ENCODE measurements at regions not wholly inside any gene's neighbourhood (a gene's known extent, or its start where the extent isn't known, plus 50 kb on each side); places are given as distances from the start of the nearest gene placed in this dataset.

DNA sequence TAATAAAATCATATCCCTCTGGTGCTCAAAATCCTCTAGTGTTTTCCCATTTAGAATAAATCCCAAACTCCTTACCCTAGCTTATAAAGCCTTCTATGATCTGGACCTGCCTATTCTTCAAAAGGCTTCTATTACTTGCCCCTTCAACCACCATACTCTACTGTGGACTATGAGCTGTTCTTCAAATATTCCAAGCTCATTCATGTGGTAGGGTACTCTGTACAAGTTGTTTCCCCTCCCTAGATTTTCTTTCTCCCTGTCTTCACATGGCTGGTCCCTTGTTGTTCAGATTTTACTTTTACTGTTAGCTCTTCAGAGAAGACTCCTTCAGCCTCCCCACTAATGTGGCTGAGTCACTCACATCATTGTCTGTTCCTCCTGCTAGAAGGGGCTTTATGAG is 193.2 kb downstream of the OGFRL1 start:
- no peak for DNase-seq

DNA sequence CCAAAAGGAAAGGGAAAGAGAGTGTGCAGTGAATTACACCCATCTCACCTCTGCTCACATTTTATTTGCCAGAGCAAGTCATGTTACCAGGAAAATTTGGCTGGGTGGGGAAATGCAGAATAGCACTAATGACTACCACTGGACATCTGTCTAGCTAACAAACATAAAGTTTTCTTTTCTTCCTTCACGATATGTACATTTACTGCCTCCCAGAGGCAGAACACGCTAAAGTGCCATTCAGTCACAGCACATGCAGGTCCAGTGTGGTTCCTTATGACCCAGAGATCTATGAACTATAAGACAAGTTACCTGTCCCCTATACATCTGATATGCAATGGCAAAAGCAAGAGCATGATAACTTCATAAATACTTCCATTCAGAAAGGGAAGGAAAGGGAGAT is 194.1 kb downstream of the OGFRL1 start:
- DNase-seq: no peak

- DNase-seq: no peak
These were observed 197.8 kb downstream of the OGFRL1 start for GRCh38 chr6:71486461-71486860.

GRCh38 chr6:71488186-71488585 is 199.6 kb downstream of the OGFRL1 start:
- DNase-seq: no peak

DNA sequence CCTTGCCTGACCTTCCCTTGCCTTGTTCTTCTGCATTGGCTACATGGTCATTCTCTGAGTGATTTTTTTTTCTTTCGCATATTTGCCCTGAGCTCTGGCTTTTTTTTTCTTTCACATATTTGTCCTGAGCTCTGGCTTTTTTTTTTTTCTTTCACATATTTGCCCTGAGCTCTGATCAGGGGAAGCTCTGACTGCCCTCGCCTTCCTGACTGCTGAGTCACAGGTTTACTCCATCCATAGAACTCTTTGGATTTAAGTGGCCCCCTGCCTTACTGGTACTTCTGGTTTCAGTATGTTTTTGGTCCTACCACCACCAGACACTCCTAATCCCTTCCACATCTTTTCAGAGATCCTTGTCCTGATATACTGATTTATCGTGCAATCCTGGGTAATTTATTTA is 201.1 kb downstream of the OGFRL1 start:
- peak in 1 of 2 donors; percentile 11 for DNase-seq

DNA sequence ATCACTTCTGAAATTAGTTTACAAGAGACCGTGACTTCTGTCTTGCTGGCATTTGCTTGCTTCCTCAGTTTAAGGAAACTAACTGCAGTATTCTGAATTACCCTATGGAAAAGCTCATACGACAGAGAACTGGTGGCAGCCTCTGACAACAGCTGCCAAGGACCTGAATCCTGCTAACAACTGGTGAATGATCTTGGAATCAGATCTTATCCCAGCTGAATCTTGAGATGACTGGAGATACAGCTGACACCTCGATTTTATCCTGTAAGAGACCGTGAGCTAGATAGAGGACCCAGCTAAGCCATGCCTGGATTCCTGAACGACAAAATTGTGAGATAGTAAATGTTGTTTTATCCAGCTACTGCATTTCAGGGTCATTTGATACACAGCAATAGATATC is 202.3 kb downstream of the OGFRL1 start:
- DNase-seq: no peak

DNA sequence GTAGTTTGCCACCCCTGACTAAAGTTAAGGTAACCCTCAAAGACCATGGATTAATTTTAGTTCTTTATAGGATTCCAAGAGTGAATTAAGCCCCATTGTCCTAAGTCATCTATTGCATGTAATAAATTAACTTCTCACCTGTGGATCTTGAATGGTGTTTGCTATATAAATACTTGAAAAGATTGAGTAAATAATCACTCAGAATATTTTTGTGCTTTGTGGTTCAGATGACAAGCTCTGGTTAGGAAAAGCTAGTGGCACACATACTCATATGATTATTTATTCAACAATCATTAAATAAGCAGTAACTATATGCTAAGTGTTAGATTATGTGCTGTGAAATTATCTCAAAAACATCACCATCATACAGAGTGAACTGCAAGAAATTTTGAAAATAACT is 203.2 kb downstream of the OGFRL1 start:
- DNase-seq: no peak

DNA sequence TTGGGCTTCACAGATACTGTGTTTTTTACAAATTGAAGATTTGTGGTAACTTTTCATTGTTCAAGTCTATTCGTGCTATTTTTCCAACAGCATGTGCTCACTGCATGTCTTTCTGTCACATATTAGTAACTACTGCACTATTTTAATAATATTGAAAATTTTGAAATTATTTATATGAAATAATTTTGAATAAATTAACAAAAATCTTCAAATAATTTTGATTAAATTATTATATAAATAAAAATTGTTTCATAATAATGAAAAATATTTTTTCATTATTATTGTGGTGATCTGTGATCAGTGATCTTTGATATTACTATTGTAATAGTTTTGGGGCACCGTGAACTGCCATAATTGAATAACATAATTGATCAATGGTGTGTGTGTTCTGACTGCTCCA is 204.1 kb downstream of the OGFRL1 start:
- DNase-seq: no peak

GRCh38 chr6:71496018-71496721 is 207.6 kb downstream of the OGFRL1 start:
- DNase-seq: peak in 1 of 2 donors; percentile 34

GRCh38 chr6:71496722-71497033 is 208.1 kb downstream of the OGFRL1 start:
- DNase-seq: no peak

DNA sequence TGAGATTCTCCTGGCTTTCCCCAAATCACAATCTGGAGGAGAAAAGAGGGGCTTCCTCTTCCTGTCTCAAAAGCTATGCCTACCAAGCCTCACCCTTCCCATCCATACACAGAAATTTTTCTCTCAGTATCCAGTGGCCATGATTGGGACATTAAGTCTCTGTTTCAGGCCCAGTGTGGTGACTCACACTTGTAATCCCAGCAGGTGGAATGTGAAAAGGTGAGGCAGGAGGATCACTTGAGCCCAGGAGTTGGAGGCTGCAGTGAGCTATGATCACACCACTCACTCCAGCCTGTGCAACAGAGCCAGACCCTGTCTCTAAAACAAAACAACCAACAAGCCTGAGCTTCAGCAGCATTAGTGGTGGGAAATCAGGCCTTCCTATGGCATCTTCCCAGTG is 210.0 kb downstream of the OGFRL1 start:
- no peak for DNase-seq

- no peak for DNase-seq
These were observed 211.1 kb downstream of the OGFRL1 start for GRCh38 chr6:71499667-71500066.

DNA sequence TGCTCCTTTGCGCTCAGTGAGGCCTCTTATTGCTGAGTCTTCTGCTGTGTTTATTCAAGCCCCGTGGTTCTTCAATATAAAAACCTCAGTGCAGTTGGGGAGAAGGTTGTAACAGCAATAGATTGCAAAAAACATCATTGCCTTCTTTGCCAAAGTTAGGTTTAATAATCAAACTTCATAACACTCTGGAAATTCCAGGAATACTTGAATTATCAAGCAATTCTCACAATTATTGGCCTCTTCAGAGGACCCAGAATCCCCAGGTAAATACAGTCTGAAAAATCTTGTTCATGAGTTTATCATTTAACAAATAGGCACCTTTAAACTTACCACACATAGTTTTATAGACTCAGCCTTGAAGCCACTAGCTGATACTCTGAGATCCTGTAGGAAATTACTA is 213.6 kb downstream of the OGFRL1 start:
- no peak for DNase-seq

DNA sequence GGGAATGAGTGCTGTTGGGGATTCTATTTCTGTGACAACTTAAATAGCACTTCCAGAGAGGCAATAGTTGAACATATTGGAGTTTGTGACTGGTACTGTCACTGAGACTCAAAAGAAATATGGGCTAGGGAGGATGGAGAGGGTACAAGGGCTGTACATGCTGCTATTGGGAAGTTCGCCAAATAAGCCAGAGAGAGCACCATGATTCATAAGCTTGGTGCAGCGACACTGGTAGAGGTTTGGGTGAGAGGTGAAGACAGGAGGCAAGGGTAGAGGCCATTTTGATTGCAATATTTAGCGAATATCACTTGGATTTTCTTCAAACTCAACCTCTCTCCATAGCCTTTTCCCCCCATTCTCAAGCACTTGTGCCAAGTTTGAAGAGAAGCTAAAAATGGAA is 214.3 kb downstream of the OGFRL1 start:
- DNase-seq: no peak

DNA sequence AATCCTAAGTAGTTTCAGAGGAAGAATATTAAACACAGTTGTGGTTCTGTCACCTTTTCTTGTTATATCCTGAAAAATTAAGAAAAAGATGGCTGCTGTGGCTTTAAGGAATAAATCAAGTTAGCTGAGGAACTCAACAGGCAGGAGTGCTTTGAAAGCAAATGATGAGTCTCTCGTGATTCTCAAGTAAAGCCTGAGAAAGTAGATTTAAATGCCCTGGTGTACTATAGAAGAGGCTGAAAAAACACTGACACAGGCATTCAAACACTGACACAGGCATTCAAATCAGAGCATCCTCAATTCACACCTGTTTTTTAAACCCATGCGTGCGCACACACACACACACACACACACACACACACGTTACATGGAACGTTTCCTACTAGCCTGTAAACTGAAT is 218.6 kb downstream of the OGFRL1 start:
- DNase-seq: no peak

GRCh38 chr6:71509191-71510005 is 220.8 kb downstream of the OGFRL1 start:
- no peak for DNase-seq

DNA sequence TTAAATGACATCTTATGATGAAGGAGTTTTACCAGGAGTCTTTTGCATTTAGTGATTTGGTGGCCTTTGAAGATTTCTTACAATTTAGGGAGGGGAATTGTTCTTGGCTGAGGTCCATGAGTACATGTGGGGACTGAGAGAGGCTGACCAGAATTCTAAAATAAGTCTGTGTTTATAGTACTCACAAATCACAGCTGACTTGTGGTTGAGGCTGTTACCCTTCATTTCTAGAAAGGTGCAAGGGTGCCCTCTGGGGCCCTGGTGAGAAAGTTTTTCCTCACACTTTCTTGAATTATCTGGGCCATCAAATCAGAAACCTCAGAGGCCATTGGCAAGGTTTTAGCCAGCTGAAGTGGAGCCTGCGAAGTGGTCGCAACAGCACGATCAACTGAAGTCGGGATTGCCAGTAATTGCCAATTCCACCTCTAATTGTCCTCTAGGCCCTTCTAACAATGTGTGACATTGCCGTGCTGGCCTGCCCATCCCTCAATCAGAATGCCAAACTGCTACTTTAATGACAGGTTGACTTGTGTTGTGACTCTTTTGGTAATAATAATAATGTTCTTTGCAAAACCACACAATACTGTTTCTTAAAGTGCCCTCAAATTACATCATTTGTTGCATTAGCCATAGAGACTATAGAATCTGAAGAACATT is 221.6 kb downstream of the OGFRL1 start:
- DNase-seq: peak; percentile 34 to 49

- DNase-seq: no peak
These were observed 222.2 kb downstream of the OGFRL1 start for GRCh38 chr6:71510856-71511255.

GRCh38 chr6:71512256-71512655 is 223.6 kb downstream of the OGFRL1 start:
- no peak for DNase-seq

- DNase-seq: no peak
These were observed 224.4 kb downstream of the OGFRL1 start for GRCh38 chr6:71513036-71513435.

- DNase-seq: no peak
These were observed 234.9 kb downstream of the OGFRL1 start for GRCh38 chr6:71523548-71523947.

- DNase-seq: no peak
These were observed 235.6 kb downstream of the OGFRL1 start for GRCh38 chr6:71524201-71524600.

DNA sequence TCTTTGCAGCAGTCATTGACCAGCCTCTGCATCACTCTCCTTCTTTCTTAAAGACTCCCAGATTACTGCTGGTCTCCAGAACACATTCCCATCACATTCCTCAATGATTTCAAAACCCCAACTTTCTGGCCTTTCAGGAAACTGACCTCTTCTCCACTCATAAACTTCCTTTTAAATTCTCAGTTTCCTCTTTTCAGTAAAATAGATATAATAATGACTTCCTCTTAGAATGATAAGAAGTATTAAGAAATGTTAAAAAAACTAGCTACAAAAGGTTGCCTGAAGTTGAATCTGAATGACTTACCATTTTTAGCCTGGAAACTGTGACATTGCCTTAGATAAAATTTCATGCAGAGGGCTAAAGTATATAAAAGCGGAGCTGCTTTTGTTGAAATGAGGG is 239.3 kb downstream of the OGFRL1 start:
- DNase-seq: peak; percentile 19 to 65

DNA sequence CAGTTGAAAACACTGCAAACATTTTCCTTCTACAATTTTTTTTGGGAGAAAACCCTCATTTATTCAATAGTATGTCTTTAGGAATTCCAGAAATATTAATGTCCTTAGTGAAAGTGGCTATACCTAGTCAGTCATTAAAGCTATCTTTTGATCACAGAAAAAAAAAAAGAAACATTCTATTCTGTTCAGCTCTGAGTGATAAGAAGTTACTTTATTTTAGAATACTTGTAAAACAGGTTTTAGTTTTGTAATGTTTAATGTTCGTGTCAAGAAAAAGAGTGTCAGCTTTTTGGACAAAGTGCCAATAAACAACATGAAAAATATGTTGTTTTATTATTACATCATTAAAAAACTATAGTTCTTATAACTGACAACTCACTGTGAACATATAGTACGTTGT is 240.4 kb downstream of the OGFRL1 start:
- no peak for DNase-seq

All from inflammatory macrophage (primary cell).